GM23338 (cell line): ENCODE measurements at regions not wholly inside any gene's neighbourhood (a gene's known extent, or its start where the extent isn't known, plus 50 kb on each side); places are given as distances from the start of the nearest gene placed in this dataset.

ENCODE experiments used
- CREB1 ChIP-seq: fragments of 250-450 bp; sonication (Bioruptor Pico); IDR thresholded peaks from 2 replicates; pipeline ENCODE4 v1.5.0; 2020; ENCODE audit warnings: low read depth, mild to moderate bottlenecking, moderate library complexity
- EZH2 ChIP-seq: fragments of 200-600 bp; sonication (generic); IDR thresholded peaks from one replicate; pipeline ENCODE4 v1.8.0; 2017; ENCODE audit warnings: antibody characterized with exemption, mild to moderate bottlenecking, low read depth; ENCODE audit not compliant: unreplicated experiment
- EZH2phosphoT487 ChIP-seq: fragments of 200-600 bp; sonication (generic); IDR thresholded peaks from one replicate; pipeline ENCODE4 v1.8.1; 2018; ENCODE audit warnings: antibody characterized with exemption; ENCODE audit not compliant: unreplicated experiment
- JUNB ChIP-seq: IDR thresholded peaks from one replicate; pipeline ENCODE4 v1.6.1; 2016; ENCODE audit warnings: antibody characterized with exemption; ENCODE audit not compliant: unreplicated experiment
- NANOG ChIP-seq: IDR thresholded peaks from 2 replicates; pipeline ENCODE4 v1.6.1; 2016; ENCODE audit warnings: antibody characterized with exemption, borderline replicate concordance
- POLR2AphosphoS5 ChIP-seq: IDR thresholded peaks from 2 replicates; pipeline ENCODE4 v1.6.1; 2016; ENCODE audit warnings: antibody characterized with exemption, low read depth
- STAT1 ChIP-seq: IDR thresholded peaks from one replicate; pipeline ENCODE4 v1.6.1; 2016; ENCODE audit warnings: antibody characterized with exemption; ENCODE audit not compliant: unreplicated experiment
- ZNF114 ChIP-seq: fragments of 250-450 bp; sonication (Bioruptor Pico); IDR thresholded peaks from 2 replicates; pipeline ENCODE4 v1.5.0; 2020; ENCODE audit warnings: mild to moderate bottlenecking, moderate library complexity
- ZNF331 ChIP-seq: fragments of 250-450 bp; sonication (Bioruptor Pico); IDR thresholded peaks from 2 replicates; pipeline ENCODE4 v1.5.0; 2020; ENCODE audit warnings: low read depth, mild to moderate bottlenecking, moderate library complexity
- ZNF462 ChIP-seq: fragments of 250-450 bp; sonication (Bioruptor Pico); IDR thresholded peaks from 2 replicates; pipeline ENCODE4 v1.5.0; 2020; ENCODE audit warnings: mild to moderate bottlenecking, moderate library complexity
- TF ChIP-seq, protein P1 (sequence below), 2 experiments: fragments of 200-600 bp in 1 of 2; sonication (generic) in 1 of 2; conservative IDR thresholded peaks; 2 replicates each; pipeline versions ENCODE4 v1.5.1 to v1.6.1; 2016 to 2017; ENCODE audit warnings: antibody characterized with exemption in 2 of 2, low read depth in 2 of 2, mild to moderate bottlenecking in 2 of 2, moderate library complexity in 1 of 2
- TF ChIP-seq, protein P2 (sequence below): IDR thresholded peaks from one replicate; pipeline ENCODE4 v1.6.1; 2018; ENCODE audit warnings: antibody characterized with exemption; ENCODE audit not compliant: unreplicated experiment
- TF ChIP-seq, protein P3 (sequence below): IDR thresholded peaks from 2 replicates; pipeline ENCODE4 v1.6.1; 2016; ENCODE audit warnings: antibody characterized with exemption

DNA sequence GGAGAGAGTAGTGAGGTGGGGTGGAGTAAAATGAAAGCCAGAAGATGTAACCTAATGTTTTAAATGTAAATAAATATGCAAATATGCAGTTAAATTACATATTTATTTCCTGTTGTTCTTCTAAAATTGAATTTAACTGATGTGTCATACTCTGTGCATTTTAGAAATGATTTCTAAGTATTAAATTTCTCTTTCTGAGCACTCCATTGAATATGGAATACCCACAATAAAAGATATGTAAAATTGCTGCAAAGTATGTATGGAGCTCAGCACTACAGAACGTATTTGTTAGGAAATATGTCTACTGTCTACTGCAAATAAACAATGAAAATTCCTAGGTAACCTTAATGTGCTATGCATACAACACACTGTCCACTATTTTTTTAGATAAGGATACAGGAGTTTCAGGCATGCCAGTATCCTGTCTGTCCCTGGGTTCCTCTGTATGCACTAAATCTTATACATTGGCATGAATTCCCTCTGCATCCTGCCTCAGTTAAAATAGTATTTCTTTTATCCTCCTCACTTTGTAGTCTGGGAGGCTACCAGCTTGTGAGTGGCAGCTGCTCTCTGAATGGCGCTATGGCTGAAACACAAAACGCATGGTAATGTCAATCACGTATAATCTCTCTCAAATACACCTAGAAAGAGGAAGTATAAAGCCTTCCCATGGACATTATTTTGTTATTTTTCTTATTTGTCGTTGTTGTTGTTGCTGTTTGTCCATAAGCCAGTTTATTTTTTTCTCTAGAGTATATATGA is 579.5 kb downstream of the PYDC2 start:
- TF ChIP-seq, protein P1, sequence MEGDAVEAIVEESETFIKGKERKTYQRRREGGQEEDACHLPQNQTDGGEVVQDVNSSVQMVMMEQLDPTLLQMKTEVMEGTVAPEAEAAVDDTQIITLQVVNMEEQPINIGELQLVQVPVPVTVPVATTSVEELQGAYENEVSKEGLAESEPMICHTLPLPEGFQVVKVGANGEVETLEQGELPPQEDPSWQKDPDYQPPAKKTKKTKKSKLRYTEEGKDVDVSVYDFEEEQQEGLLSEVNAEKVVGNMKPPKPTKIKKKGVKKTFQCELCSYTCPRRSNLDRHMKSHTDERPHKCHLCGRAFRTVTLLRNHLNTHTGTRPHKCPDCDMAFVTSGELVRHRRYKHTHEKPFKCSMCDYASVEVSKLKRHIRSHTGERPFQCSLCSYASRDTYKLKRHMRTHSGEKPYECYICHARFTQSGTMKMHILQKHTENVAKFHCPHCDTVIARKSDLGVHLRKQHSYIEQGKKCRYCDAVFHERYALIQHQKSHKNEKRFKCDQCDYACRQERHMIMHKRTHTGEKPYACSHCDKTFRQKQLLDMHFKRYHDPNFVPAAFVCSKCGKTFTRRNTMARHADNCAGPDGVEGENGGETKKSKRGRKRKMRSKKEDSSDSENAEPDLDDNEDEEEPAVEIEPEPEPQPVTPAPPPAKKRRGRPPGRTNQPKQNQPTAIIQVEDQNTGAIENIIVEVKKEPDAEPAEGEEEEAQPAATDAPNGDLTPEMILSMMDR (conservative IDR thresholded peaks at IDR 0.05; ENCODE audit: low read depth in 2 of 2), result no peak
- TF ChIP-seq POLR2AphosphoS5, result no peak
- TF ChIP-seq EZH2phosphoT487, result no peak
- TF ChIP-seq, protein P2, sequence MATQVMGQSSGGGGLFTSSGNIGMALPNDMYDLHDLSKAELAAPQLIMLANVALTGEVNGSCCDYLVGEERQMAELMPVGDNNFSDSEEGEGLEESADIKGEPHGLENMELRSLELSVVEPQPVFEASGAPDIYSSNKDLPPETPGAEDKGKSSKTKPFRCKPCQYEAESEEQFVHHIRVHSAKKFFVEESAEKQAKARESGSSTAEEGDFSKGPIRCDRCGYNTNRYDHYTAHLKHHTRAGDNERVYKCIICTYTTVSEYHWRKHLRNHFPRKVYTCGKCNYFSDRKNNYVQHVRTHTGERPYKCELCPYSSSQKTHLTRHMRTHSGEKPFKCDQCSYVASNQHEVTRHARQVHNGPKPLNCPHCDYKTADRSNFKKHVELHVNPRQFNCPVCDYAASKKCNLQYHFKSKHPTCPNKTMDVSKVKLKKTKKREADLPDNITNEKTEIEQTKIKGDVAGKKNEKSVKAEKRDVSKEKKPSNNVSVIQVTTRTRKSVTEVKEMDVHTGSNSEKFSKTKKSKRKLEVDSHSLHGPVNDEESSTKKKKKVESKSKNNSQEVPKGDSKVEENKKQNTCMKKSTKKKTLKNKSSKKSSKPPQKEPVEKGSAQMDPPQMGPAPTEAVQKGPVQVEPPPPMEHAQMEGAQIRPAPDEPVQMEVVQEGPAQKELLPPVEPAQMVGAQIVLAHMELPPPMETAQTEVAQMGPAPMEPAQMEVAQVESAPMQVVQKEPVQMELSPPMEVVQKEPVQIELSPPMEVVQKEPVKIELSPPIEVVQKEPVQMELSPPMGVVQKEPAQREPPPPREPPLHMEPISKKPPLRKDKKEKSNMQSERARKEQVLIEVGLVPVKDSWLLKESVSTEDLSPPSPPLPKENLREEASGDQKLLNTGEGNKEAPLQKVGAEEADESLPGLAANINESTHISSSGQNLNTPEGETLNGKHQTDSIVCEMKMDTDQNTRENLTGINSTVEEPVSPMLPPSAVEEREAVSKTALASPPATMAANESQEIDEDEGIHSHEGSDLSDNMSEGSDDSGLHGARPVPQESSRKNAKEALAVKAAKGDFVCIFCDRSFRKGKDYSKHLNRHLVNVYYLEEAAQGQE, result no peak
- TF ChIP-seq, protein P3, sequence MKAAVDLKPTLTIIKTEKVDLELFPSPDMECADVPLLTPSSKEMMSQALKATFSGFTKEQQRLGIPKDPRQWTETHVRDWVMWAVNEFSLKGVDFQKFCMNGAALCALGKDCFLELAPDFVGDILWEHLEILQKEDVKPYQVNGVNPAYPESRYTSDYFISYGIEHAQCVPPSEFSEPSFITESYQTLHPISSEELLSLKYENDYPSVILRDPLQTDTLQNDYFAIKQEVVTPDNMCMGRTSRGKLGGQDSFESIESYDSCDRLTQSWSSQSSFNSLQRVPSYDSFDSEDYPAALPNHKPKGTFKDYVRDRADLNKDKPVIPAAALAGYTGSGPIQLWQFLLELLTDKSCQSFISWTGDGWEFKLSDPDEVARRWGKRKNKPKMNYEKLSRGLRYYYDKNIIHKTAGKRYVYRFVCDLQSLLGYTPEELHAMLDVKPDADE, result no peak
- TF ChIP-seq ZNF331, result no peak
- no peak for TF ChIP-seq EZH2
- no peak for TF ChIP-seq ZNF114
- TF ChIP-seq NANOG, result no peak
- no peak for TF ChIP-seq STAT1
- TF ChIP-seq CREB1, result no peak
- no peak for TF ChIP-seq JUNB
- TF ChIP-seq ZNF462 (CRISPR knock-in tag), result no peak
